ENCODE measurements at regions not wholly inside any gene's neighbourhood (a gene's known extent, or its start where the extent isn't known, plus 50 kb on each side); places are given as distances from the start of the nearest gene placed in this dataset.

- no peak for DNase-seq (ENCODE audit: low spot score)
- Histone ChIP-seq H3K4me3 (no peak overlapping the region), H3K27ac (no peak overlapping the region)
- TF ChIP-seq CTCF (IDR thresholded peaks at IDR 0.05): no peak
Observed at GRCh38 chr18:10113121-10114022, 199.6 kb downstream of the VAPA start.

- TF ChIP-seq CTCF (IDR thresholded peaks at IDR 0.05): no peak
Observed at GRCh38 chr18:10114717-10115463, 201.1 kb downstream of the VAPA start.

GRCh38 chr18:10116574-10116973 lies 202.8 kb downstream of the VAPA start:
- no peak for DNase-seq (ENCODE audit: low spot score)
- no peak for TF ChIP-seq CTCF (IDR thresholded peaks at IDR 0.05)
- no peak overlapping the region for H3K4me3 ChIP-seq
- H3K27ac ChIP-seq: no peak overlapping the region

More at GRCh38 chr18:10114717-10115463, 201.1 kb downstream of the VAPA start:
- DNase-seq (ENCODE audit: low spot score): no peak
- H3K27ac ChIP-seq: no peak overlapping the region
- no peak overlapping the region for H3K4me3 ChIP-seq

- Histone ChIP-seq H3K4me3 (no peak overlapping the region), H3K27ac (no peak overlapping the region)
- no peak for DNase-seq (ENCODE audit: low spot score)
- no peak for TF ChIP-seq CTCF (IDR thresholded peaks at IDR 0.05)
Observed at GRCh38 chr18:10119528-10119927, 205.7 kb downstream of the VAPA start.

GRCh38 chr18:10119991-10120390 lies 206.2 kb downstream of the VAPA start:
- DNase-seq (ENCODE audit: low spot score): no peak
- no peak overlapping the region for H3K4me3 ChIP-seq
- H3K27ac ChIP-seq: no peak overlapping the region
- TF ChIP-seq CTCF (IDR thresholded peaks at IDR 0.05): no peak

GRCh38 chr18:10120622-10121021 lies 206.8 kb downstream of the VAPA start:
- Histone ChIP-seq H3K4me3 (no peak overlapping the region), H3K27ac (no peak overlapping the region)
- TF ChIP-seq CTCF (IDR thresholded peaks at IDR 0.05): no peak
- DNase-seq (ENCODE audit: low spot score): no peak
